Stimulated activated naive CD8-positive, alpha-beta T cell treated with anti-CD3 and anti-CD28 coated beads, Interleukin-15, amount 100 ng/mL, for 72 hours (primary cell): ENCODE measurements at regions not wholly inside any gene's neighbourhood (a gene's known extent, or its start where the extent isn't known, plus 50 kb on each side); places are given as distances from the start of the nearest gene placed in this dataset.
"Not testable (repeated sequence)": the region's sequence is repeated elsewhere in the genome, so short reads cannot be mapped to it uniquely, and the experiment has no call there.

Source experiments
- ATAC-seq: fragments of 150-1000 bp; cut with Tn5 transposase; 2 replicates; pipeline ENCODE4 v1.10.0; 2021; ENCODE audit warnings: mild to moderate bottlenecking, moderate library complexity
- DNase-seq, 2 donors: peaks; one replicate each; pipeline ENCODE4 v3.0.0; 2021 to 2022
- H3K27ac Mint-ChIP-seq, 2 donors: one replicate each; pipeline ENCODE4 v1.8.0; 2022; ENCODE audit warnings: mild to moderate bottlenecking in 2 of 2, mixed read lengths in 2 of 2, moderate library complexity in 2 of 2
- H3K27me3 Mint-ChIP-seq: one replicate; pipeline ENCODE4 v1.8.0; 2022; ENCODE audit warnings: mixed read lengths
- H3K4me1 Mint-ChIP-seq: one replicate; pipeline ENCODE4 v1.8.0; 2022; ENCODE audit warnings: mild to moderate bottlenecking, mixed read lengths
- H3K4me3 Mint-ChIP-seq, 2 donors: one replicate each; pipeline ENCODE4 v1.8.0; 2022; ENCODE audit warnings: mild to moderate bottlenecking in 2 of 2, mixed read lengths in 2 of 2, moderate library complexity in 1 of 2
- H3K9me3 Mint-ChIP-seq, 2 donors: one replicate each; pipeline ENCODE4 v1.8.0; 2022; ENCODE audit warnings: mixed read lengths in 2 of 2

- H3K9me3 Mint-ChIP-seq, H3K4me3 Mint-ChIP-seq, H3K4me1 Mint-ChIP-seq, DNase-seq, H3K27me3 Mint-ChIP-seq, ATAC-seq, H3K27ac Mint-ChIP-seq: not testable (repeated sequence)
These were observed 72.5 kb upstream of the CCNY start for GRCh38 chr10:35263827-35264226.

GRCh38 chr10:35264636-35265035 is 71.7 kb upstream of the CCNY start:
- ATAC-seq, H3K4me1 Mint-ChIP-seq: not testable (repeated sequence)

GRCh38 chr10:35265435-35265834 is 70.9 kb upstream of the CCNY start:
- H3K9me3 Mint-ChIP-seq: no peaks in the 10 kb centered on the region
- H3K4me3 Mint-ChIP-seq: no peak overlapping the region
- ATAC-seq (no peak), DNase-seq (no peak)
- H3K27me3 Mint-ChIP-seq: no peaks in the 10 kb centered on the region
- peaks cover 9% of the 10 kb centered on the region for H3K4me1 Mint-ChIP-seq
- no peak overlapping the region for H3K27ac Mint-ChIP-seq

More at GRCh38 chr10:35264636-35265035, 71.7 kb upstream of the CCNY start:
- H3K27ac Mint-ChIP-seq: peak overlapping the region in 1 of 2 donors; percentile 34
- not testable (repeated sequence) for H3K9me3 Mint-ChIP-seq, H3K27me3 Mint-ChIP-seq, H3K4me3 Mint-ChIP-seq, DNase-seq

- DNase-seq (no peak), ATAC-seq (peak; percentile 23)
- Mint-ChIP-seq H3K27me3 (peaks cover 7% of the 10 kb centered on the region), H3K27ac (no peak overlapping the region), H3K4me1 (peaks cover 20% of the 10 kb centered on the region), H3K4me3 (no peak overlapping the region), H3K9me3 (no peaks in the 10 kb centered on the region)
These were observed 68.0 kb upstream of the CCNY start for GRCh38 chr10:35268323-35268722.

GRCh38 chr10:35268791-35269257 is 67.5 kb upstream of the CCNY start:
- Mint-ChIP-seq H3K4me3 (no peak overlapping the region), H3K27ac (no peak overlapping the region), H3K4me1 (peaks cover 20% of the 10 kb centered on the region), H3K27me3 (peaks cover 7% of the 10 kb centered on the region), H3K9me3 (no peaks in the 10 kb centered on the region)
- no peak for DNase-seq
- ATAC-seq: peak; percentile 20

- Mint-ChIP-seq H3K9me3 (no peaks in the 10 kb centered on the region), H3K4me3 (peak overlapping the region in 1 of 2 donors; percentile 9), H3K27me3 (peaks cover 7% of the 10 kb centered on the region), H3K27ac (peak overlapping the region in 1 of 2 donors; percentile 2), H3K4me1 (peaks cover 20% of the 10 kb centered on the region)
- ATAC-seq (peak; percentile 83), DNase-seq (no peak)
These were observed 66.2 kb upstream of the CCNY start for GRCh38 chr10:35270100-35270499.

GRCh38 chr10:35271086-35271858 is 65.0 kb upstream of the CCNY start:
- peaks cover 20% of the 10 kb centered on the region for H3K4me1 Mint-ChIP-seq
- peak overlapping the region in 1 of 2 donors; percentile 75 for H3K27ac Mint-ChIP-seq
- H3K4me3 Mint-ChIP-seq: no peak overlapping the region
- ATAC-seq (no peak), DNase-seq (no peak)
- H3K9me3 Mint-ChIP-seq: no peaks in the 10 kb centered on the region
- H3K27me3 Mint-ChIP-seq: peaks cover 7% of the 10 kb centered on the region

DNA sequence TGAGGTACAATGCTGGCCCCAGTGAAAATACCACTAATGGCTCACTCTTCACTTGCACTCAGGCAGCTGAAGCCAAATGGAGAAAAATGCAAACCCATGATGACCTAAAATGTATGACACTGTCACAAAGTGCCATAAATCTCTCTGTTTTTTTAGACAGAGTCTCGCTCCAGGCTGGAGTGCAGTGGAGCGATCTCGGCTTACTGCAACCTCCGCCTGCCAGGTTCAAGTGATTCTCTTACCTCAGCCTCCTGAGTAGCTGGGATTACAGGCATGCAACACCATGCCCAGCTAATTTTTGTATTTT is 64.5 kb upstream of the CCNY start:
- not testable (repeated sequence) for H3K27me3 Mint-ChIP-seq, H3K27ac Mint-ChIP-seq, H3K4me3 Mint-ChIP-seq, H3K9me3 Mint-ChIP-seq, DNase-seq, ATAC-seq
- H3K4me1 Mint-ChIP-seq: peaks cover 20% of the 10 kb centered on the region

DNA sequence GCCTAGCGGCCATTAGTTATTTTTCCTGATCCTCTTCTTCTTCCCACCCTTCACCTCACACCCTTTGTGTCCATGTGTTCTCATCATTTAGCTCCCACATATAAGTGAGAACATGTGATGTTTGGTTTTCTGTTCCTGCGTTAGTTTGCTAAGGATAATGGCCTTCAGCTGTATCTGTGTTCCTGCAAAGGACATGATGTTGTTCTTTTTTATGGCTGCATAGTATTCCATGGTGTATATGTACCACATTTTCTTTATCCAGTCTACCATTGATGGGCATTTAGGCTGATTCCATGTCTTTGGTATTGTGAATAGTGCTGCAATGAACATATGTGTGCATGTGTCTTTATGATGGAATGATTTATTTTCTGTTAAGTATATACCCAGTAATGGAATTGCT is 63.9 kb upstream of the CCNY start:
- DNase-seq, H3K27me3 Mint-ChIP-seq, H3K27ac Mint-ChIP-seq, H3K4me3 Mint-ChIP-seq, ATAC-seq, H3K9me3 Mint-ChIP-seq: not testable (repeated sequence)
- peaks cover 20% of the 10 kb centered on the region for H3K4me1 Mint-ChIP-seq

- not testable (repeated sequence) for H3K9me3 Mint-ChIP-seq, ATAC-seq, H3K27me3 Mint-ChIP-seq, H3K4me3 Mint-ChIP-seq, H3K27ac Mint-ChIP-seq, DNase-seq
- H3K4me1 Mint-ChIP-seq: peaks cover 20% of the 10 kb centered on the region
These were observed 62.3 kb upstream of the CCNY start for GRCh38 chr10:35273994-35274393.

DNA sequence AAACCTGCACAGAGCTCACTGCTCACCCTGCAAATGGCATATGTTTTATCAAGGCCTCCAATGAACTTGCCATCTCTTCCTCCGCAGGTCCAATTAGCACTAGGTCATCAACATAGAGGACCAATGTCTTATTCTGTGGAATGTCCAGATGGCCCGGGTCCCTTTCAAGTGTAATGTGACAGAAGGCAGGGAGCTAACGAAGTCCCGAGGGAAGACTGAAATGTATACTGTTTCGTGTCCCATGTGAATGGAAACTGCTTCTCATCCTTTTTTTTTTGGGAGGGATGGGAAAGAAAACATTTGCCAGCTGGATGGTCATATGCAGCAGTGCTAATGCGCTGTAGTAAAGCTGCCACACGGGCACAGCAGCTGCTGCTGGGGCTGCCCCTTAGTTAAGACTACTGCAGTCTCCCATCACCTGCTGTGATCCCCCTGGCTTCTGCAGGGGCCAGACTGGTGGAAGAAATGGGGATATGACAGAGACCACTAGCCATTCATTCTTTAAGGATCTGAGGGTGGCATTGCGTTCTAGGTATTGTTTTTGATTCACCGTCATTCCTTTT is 61.7 kb upstream of the CCNY start:
- no peaks in the 10 kb centered on the region for H3K9me3 Mint-ChIP-seq
- no peak overlapping the region for H3K4me3 Mint-ChIP-seq
- DNase-seq: no peak
- no peak for ATAC-seq
- H3K27ac Mint-ChIP-seq: no peak overlapping the region
- peaks cover 19% of the 10 kb centered on the region for H3K4me1 Mint-ChIP-seq
- peaks cover 7% of the 10 kb centered on the region for H3K27me3 Mint-ChIP-seq

DNA sequence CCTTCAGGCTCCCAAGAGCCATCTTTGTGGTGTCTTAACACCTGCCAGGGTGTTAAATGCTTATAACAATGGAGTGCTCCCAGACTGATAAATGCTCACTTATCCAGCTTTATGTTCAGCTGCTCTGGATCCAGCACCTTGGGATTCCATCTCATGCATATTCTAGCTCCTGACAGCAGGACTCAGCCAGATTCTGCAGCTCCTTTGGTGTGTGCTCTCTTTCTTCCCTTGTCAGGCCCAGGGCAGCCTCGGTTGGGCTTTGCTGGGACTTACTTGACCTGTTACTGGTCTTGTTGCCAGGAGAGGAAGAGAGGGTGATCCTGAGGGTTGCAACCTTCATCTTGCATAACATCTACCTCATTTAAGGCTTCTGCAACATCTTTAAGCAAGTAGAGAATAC is 59.4 kb upstream of the CCNY start:
- peaks cover 6 to 8% of the 10 kb centered on the region in 2 donors for H3K9me3 Mint-ChIP-seq
- no peak overlapping the region for H3K4me3 Mint-ChIP-seq
- no peak for DNase-seq
- no peak for ATAC-seq
- peaks cover under 1% of the 10 kb centered on the region for H3K27me3 Mint-ChIP-seq
- H3K4me1 Mint-ChIP-seq: no peaks in the 10 kb centered on the region
- H3K27ac Mint-ChIP-seq: no peak overlapping the region

DNA sequence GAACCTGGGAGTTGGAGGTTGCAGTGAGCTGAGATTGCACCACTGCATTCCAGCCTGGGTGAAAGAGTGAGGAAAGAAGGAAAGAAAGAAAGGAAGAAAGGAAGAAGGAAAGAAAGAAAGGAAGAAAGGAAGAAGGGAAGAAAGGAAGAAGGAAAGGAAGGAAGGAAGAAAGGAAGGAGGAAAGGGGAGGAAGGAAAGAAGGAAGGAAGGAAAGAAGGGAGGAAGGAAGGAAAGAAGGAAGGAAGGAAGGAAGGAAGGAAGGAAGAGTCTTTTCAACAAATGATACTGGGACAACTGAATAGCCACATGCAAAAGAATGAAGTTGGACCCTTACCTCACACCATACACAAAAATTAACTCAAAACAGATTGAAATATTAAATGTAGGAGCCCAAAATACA is 56.1 kb upstream of the CCNY start:
- H3K4me3 Mint-ChIP-seq, H3K4me1 Mint-ChIP-seq, H3K27ac Mint-ChIP-seq, H3K9me3 Mint-ChIP-seq, ATAC-seq, H3K27me3 Mint-ChIP-seq, DNase-seq: not testable (repeated sequence)
